ENCODE measurements at regions not wholly inside any gene's neighbourhood (a gene's known extent, or its start where the extent isn't known, plus 50 kb on each side); places are given as distances from the start of the nearest gene placed in this dataset.

GRCh38 chr3:186414735-186415419, 52.8 kb upstream of the DGKG start:
- Histone ChIP-seq H3K4ac (ENCODE audit: low read depth, low read length) (no peak overlapping the region), H2BK5ac (ENCODE audit: low read length) (no peak overlapping the region), H2BK120ac (ENCODE audit: low read depth, low read length) (no peak overlapping the region), H2AK5ac (ENCODE audit: low read length) (no peak overlapping the region), H3K18ac (ENCODE audit: low read length) (no peak overlapping the region), H3K79me2 (ENCODE audit: control insufficient read depth, insufficient read depth, low read length) (no peaks in the 10 kb centered on the region), H3K27me3 (ENCODE audit: insufficient read depth, low read length, poor library complexity) (no peaks in the 10 kb centered on the region), H3K9ac (ENCODE audit: low read length) (no peak overlapping the region), H3K27ac (ENCODE audit: low read depth, low read length) (no peak overlapping the region), H4K5ac (ENCODE audit: low read length) (no peak overlapping the region), H3K79me1 (ENCODE audit: low read length) (no peaks in the 10 kb centered on the region), H4K8ac (ENCODE audit: low read depth, low read length) (no peak overlapping the region), H3K56ac (ENCODE audit: low read length) (no peak overlapping the region), H3K4me2 (ENCODE audit: low read length) (no peak overlapping the region), H3K4me3 (ENCODE audit: low read length) (no peak overlapping the region), H3K36me3 (ENCODE audit: control insufficient read depth, insufficient read depth, low read length) (no peaks in the 10 kb centered on the region), H3K4me1 (ENCODE audit: control insufficient read depth, low read depth, low read length) (peaks cover 4% of the 10 kb centered on the region), H3K23ac (ENCODE audit: low read length) (no peak overlapping the region), H2BK15ac (replicated peaks; ENCODE audit: low read depth) (no peak overlapping the region)
- WGBS (ENCODE audit: extremely low coverage, insufficient coverage, low lambda C conversion rate): no CpG with 5 or more reads among the region's 4 CpGs
- no peak for DNase-seq

DNA sequence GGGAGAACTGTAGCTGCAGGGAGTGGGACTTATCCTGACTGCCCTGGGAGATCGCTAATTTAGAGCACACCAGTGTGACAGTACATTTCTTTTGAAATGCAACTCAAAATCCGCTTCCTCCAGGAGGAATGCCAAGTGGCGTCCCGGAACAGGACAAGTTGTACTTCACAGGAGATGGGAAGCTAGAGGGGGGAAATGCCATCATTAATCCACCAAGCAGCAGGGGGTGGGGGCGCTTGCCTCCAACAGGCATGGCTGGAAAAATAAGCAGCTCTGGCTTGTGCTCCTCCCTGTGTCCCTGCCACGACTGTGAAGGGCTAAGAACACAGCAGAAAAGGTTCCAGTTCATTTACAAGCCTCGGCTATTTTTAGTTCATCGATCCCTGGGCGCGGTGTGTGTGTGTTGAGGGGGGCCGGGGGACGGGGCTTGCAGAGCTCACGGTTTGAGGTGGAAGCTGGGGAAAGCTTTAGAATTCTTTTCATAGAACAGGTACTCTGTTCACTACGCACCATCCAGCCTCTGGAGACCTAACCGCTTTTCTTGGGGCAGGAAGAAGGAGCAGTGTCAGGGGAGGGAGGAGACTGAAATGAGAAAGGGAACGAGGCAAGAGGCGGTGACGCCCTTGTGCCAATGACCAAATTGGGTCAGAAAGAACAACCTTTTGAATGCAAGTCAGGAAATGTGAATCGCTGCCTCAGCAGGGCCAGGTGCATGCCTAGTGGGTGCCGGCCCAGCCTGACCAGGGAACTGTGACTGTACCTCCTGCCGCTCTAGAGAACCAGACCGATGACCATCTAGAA, 51.8 kb upstream of the DGKG start:
- Histone ChIP-seq H3K4me3 (ENCODE audit: low read length) (no peak overlapping the region), H3K36me3 (ENCODE audit: control insufficient read depth, insufficient read depth, low read length) (no peaks in the 10 kb centered on the region), H3K56ac (ENCODE audit: low read length) (peak overlapping the region; percentile 73), H3K23ac (ENCODE audit: low read length) (no peak overlapping the region), H2BK120ac (ENCODE audit: low read depth, low read length) (no peak overlapping the region), H3K9ac (ENCODE audit: low read length) (peak overlapping the region; percentile 33), H3K4me1 (ENCODE audit: control insufficient read depth, low read depth, low read length) (peaks cover 4% of the 10 kb centered on the region), H3K4ac (ENCODE audit: low read depth, low read length) (no peak overlapping the region), H3K79me1 (ENCODE audit: low read length) (no peaks in the 10 kb centered on the region), H4K5ac (ENCODE audit: low read length) (no peak overlapping the region), H3K27me3 (ENCODE audit: insufficient read depth, low read length, poor library complexity) (no peaks in the 10 kb centered on the region), H4K8ac (ENCODE audit: low read depth, low read length) (no peak overlapping the region), H3K4me2 (ENCODE audit: low read length) (peak overlapping the region; percentile 72), H3K79me2 (ENCODE audit: control insufficient read depth, insufficient read depth, low read length) (no peaks in the 10 kb centered on the region), H2AK5ac (ENCODE audit: low read length) (no peak overlapping the region), H2BK5ac (ENCODE audit: low read length) (no peak overlapping the region), H2BK15ac (replicated peaks; ENCODE audit: low read depth) (no peak overlapping the region), H3K18ac (ENCODE audit: low read length) (no peak overlapping the region), H3K27ac (ENCODE audit: low read depth, low read length) (no peak overlapping the region)
- no CpG with 5 or more reads among the region's 22 CpGs for WGBS (ENCODE audit: extremely low coverage, insufficient coverage, low lambda C conversion rate)
- DNase-seq: peak; percentile 45

- Histone ChIP-seq H3K4me3 (ENCODE audit: low read length) (no peak overlapping the region), H3K18ac (ENCODE audit: low read length) (no peak overlapping the region), H3K9ac (ENCODE audit: low read length) (no peak overlapping the region), H2BK15ac (replicated peaks; ENCODE audit: low read depth) (no peak overlapping the region), H3K23ac (ENCODE audit: low read length) (no peak overlapping the region), H2AK5ac (ENCODE audit: low read length) (no peak overlapping the region), H3K56ac (ENCODE audit: low read length) (no peak overlapping the region), H4K5ac (ENCODE audit: low read length) (no peak overlapping the region), H3K4me2 (ENCODE audit: low read length) (no peak overlapping the region), H3K27ac (ENCODE audit: low read depth, low read length) (no peak overlapping the region), H3K4ac (ENCODE audit: low read depth, low read length) (no peak overlapping the region), H3K27me3 (ENCODE audit: insufficient read depth, low read length, poor library complexity) (no peaks in the 10 kb centered on the region), H2BK120ac (ENCODE audit: low read depth, low read length) (no peak overlapping the region), H3K79me1 (ENCODE audit: low read length) (no peaks in the 10 kb centered on the region), H3K79me2 (ENCODE audit: control insufficient read depth, insufficient read depth, low read length) (no peaks in the 10 kb centered on the region), H3K4me1 (ENCODE audit: control insufficient read depth, low read depth, low read length) (peaks cover 4% of the 10 kb centered on the region), H3K36me3 (ENCODE audit: control insufficient read depth, insufficient read depth, low read length) (no peaks in the 10 kb centered on the region), H4K8ac (ENCODE audit: low read depth, low read length) (no peak overlapping the region), H2BK5ac (ENCODE audit: low read length) (no peak overlapping the region)
- WGBS (ENCODE audit: extremely low coverage, insufficient coverage, low lambda C conversion rate): no CpG with 5 or more reads among the region's 3 CpGs
- no peak for DNase-seq
These were observed 50.0 kb upstream of the DGKG start for GRCh38 chr3:186411994-186412393.
